H1 (cell line): ENCODE measurements at regions not wholly inside any gene's neighbourhood (a gene's known extent, or its start where the extent isn't known, plus 50 kb on each side); places are given as distances from the start of the nearest gene placed in this dataset.

ENCODE experiments used
- BCL11A ChIP-seq, 2 experiments: IDR thresholded peaks; one replicate each; pipeline ENCODE4 v1.6.1; 2011; ENCODE audit warnings: low read depth in 2 of 2, low read length in 2 of 2, mild to moderate bottlenecking in 2 of 2
- EP300 ChIP-seq, 2 experiments: IDR thresholded peaks; 1 replicate in 1 of 2; 2 replicates in 1 of 2; pipeline ENCODE4 v1.6.1; 2011 to 2012; ENCODE audit warnings: low read depth in 2 of 2, low read length in 2 of 2, mild to moderate bottlenecking in 2 of 2, borderline replicate concordance in 1 of 2, inconsistent platforms in 1 of 2, moderate library complexity in 1 of 2
- EZH2 ChIP-seq: fragments of 200-600 bp; sonication (generic); IDR thresholded peaks from 2 replicates; pipeline ENCODE4 v1.7.1; 2012; ENCODE audit warnings: low read depth, mild to moderate bottlenecking, moderate library complexity, low read length, inconsistent platforms; ENCODE audit not compliant: severe bottlenecking
- NRF1 ChIP-seq: IDR thresholded peaks from 2 replicates; pipeline ENCODE4 v1.6.1; 2011; ENCODE audit warnings: mild to moderate bottlenecking, low read depth, low read length, improper control_type of control experiment

DNA sequence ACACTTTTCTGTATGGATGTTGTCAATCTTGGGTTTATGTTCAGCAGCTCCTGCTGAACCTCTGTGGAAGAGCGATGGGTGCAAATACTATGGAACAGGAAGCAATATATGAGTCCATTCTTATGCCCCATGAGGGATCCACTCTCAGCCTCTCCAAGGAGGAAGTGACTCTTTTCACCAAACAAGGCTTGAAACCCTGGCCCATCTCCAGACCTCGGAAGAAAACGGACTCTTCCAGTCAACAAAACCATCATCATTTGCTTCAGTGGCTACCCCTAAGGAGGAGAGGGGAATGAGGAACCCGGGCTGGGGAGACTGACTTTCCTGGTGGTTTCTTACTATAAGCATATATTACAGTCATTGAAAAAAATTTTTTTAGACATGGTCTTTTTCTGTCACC, 206.2 kb downstream of the AXIN2 start (continued):
- TF ChIP-seq EZH2 (no peak), EP300 (IDR thresholded peaks at IDR 0.05; ENCODE audit: borderline replicate concordance in 1 of 2, low read depth in 2 of 2, low read length in 2 of 2) (no peak), NRF1 (no peak), BCL11A (IDR thresholded peaks at IDR 0.05; ENCODE audit: low read depth in 2 of 2, low read length in 2 of 2) (no peak)
